Adipocyte (in vitro differentiated cells): ENCODE measurements at regions not wholly inside any gene's neighbourhood (a gene's known extent, or its start where the extent isn't known, plus 50 kb on each side); places are given as distances from the start of the nearest gene placed in this dataset.

ENCODE experiments used
- DNase-seq: peaks from one replicate; pipeline ENCODE4 v3.0.0-alpha.2; 2015; ENCODE audit warnings: low read depth
- H3K27me3 ChIP-seq: replicated peaks from 2 replicates; pipeline ENCODE4 v1.7.0; 2013; ENCODE audit warnings: mild to moderate bottlenecking, low read length, moderate library complexity; ENCODE audit not compliant: control insufficient read depth, insufficient read depth
- H3K36me3 ChIP-seq: 2 replicates; pipeline ENCODE4 v1.7.0; 2013; ENCODE audit warnings: low read length, mild to moderate bottlenecking, moderate library complexity; ENCODE audit not compliant: control insufficient read depth, insufficient read depth, severe bottlenecking
- H3K4me1 ChIP-seq: 2 replicates; pipeline ENCODE4 v1.7.0; 2013; ENCODE audit warnings: mild to moderate bottlenecking, low read length, moderate library complexity; ENCODE audit not compliant: control insufficient read depth, insufficient read depth
- H3K4me3 ChIP-seq: 2 replicates; pipeline ENCODE4 v1.7.0; 2013; ENCODE audit warnings: mild to moderate bottlenecking, low read length, moderate library complexity
- H3K9ac ChIP-seq: 2 replicates; pipeline ENCODE4 v1.7.0; 2013; ENCODE audit warnings: mild to moderate bottlenecking, low read length, moderate library complexity
- H3K9me3 ChIP-seq: 2 replicates; pipeline ENCODE4 v1.7.0; 2013; ENCODE audit warnings: mild to moderate bottlenecking, low read length, moderate library complexity; ENCODE audit not compliant: control insufficient read depth

- Histone ChIP-seq H3K27me3 (no peaks in the 10 kb centered on the region), H3K9ac (no peak overlapping the region), H3K36me3 (no peaks in the 10 kb centered on the region), H3K9me3 (no peaks in the 10 kb centered on the region), H3K4me1 (peaks cover 25% of the 10 kb centered on the region), H3K4me3 (no peak overlapping the region)
- DNase-seq: no peak
These were observed 105.9 kb upstream of the GJB6 start for GRCh38 chr13:20337884-20338551.

- peaks cover 31% of the 10 kb centered on the region for H3K4me1 ChIP-seq
- H3K4me3 ChIP-seq: no peak overlapping the region
- H3K9ac ChIP-seq: no peak overlapping the region
- no peaks in the 10 kb centered on the region for H3K9me3 ChIP-seq
- no peaks in the 10 kb centered on the region for H3K36me3 ChIP-seq
- no peak for DNase-seq
- H3K27me3 ChIP-seq: no peaks in the 10 kb centered on the region
These were observed 104.6 kb upstream of the GJB6 start for GRCh38 chr13:20336761-20337160.

- Histone ChIP-seq H3K27me3 (no peaks in the 10 kb centered on the region), H3K9ac (no peak overlapping the region)
- no peak for DNase-seq
These were observed 102.2 kb upstream of the GJB6 start for GRCh38 chr13:20334309-20334708.

GRCh38 chr13:20332361-20333096, 100.4 kb upstream of the GJB6 start:
- peak overlapping the region; percentile 62 for H3K9ac ChIP-seq
- H3K9me3 ChIP-seq: peaks cover 3% of the 10 kb centered on the region
- H3K4me1 ChIP-seq: peaks cover 19% of the 10 kb centered on the region
- H3K36me3 ChIP-seq: no peaks in the 10 kb centered on the region
- H3K27me3 ChIP-seq: no peaks in the 10 kb centered on the region
- peak overlapping the region; percentile 56 for H3K4me3 ChIP-seq
- peak; percentile 9 for DNase-seq

More at GRCh38 chr13:20334309-20334708, 102.2 kb upstream of the GJB6 start:
- Histone ChIP-seq H3K4me1 (peaks cover 19% of the 10 kb centered on the region), H3K36me3 (no peaks in the 10 kb centered on the region), H3K4me3 (no peak overlapping the region), H3K9me3 (no peaks in the 10 kb centered on the region)

- H3K9me3 ChIP-seq: peaks cover 3% of the 10 kb centered on the region
- H3K4me1 ChIP-seq: peaks cover 19% of the 10 kb centered on the region
- H3K27me3 ChIP-seq: no peaks in the 10 kb centered on the region
- DNase-seq: no peak
- no peaks in the 10 kb centered on the region for H3K36me3 ChIP-seq
- no peak overlapping the region for H3K4me3 ChIP-seq
- no peak overlapping the region for H3K9ac ChIP-seq
These were observed 99.8 kb upstream of the GJB6 start for GRCh38 chr13:20331949-20332348.

GRCh38 chr13:20331419-20331818, 99.3 kb upstream of the GJB6 start:
- Histone ChIP-seq H3K27me3 (no peaks in the 10 kb centered on the region), H3K4me3 (no peak overlapping the region), H3K9ac (no peak overlapping the region), H3K9me3 (peaks cover 3% of the 10 kb centered on the region), H3K4me1 (peaks cover 19% of the 10 kb centered on the region), H3K36me3 (no peaks in the 10 kb centered on the region)
- DNase-seq: no peak

GRCh38 chr13:20326809-20327208, 94.7 kb upstream of the GJB6 start:
- H3K4me1 ChIP-seq: peaks cover 1% of the 10 kb centered on the region
- peaks cover 8% of the 10 kb centered on the region for H3K27me3 ChIP-seq
- no peak for DNase-seq
- H3K9ac ChIP-seq: no peak overlapping the region
- no peak overlapping the region for H3K4me3 ChIP-seq
- H3K36me3 ChIP-seq: no peaks in the 10 kb centered on the region
- peaks cover 16% of the 10 kb centered on the region for H3K9me3 ChIP-seq

GRCh38 chr13:20326276-20326675, 94.2 kb upstream of the GJB6 start:
- Histone ChIP-seq H3K9me3 (peaks cover 16% of the 10 kb centered on the region), H3K27me3 (peaks cover 13% of the 10 kb centered on the region), H3K9ac (no peak overlapping the region), H3K4me3 (no peak overlapping the region), H3K4me1 (no peaks in the 10 kb centered on the region), H3K36me3 (no peaks in the 10 kb centered on the region)
- no peak for DNase-seq

- Histone ChIP-seq H3K36me3 (no peaks in the 10 kb centered on the region), H3K4me1 (no peaks in the 10 kb centered on the region), H3K4me3 (no peak overlapping the region), H3K9ac (no peak overlapping the region), H3K9me3 (peaks cover 12% of the 10 kb centered on the region), H3K27me3 (peaks cover 36% of the 10 kb centered on the region)
- DNase-seq: no peak
These were observed 88.8 kb upstream of the GJB6 start for GRCh38 chr13:20320885-20321284.

GRCh38 chr13:20313896-20314295, 81.8 kb upstream of the GJB6 start:
- Histone ChIP-seq H3K9ac (no peak overlapping the region), H3K4me3 (no peak overlapping the region), H3K27me3 (peaks cover 9% of the 10 kb centered on the region), H3K9me3 (peaks cover 6% of the 10 kb centered on the region), H3K36me3 (no peaks in the 10 kb centered on the region), H3K4me1 (no peaks in the 10 kb centered on the region)
- no peak for DNase-seq

- no peak overlapping the region for H3K9ac ChIP-seq
- H3K9me3 ChIP-seq: peaks cover 21% of the 10 kb centered on the region
- H3K4me3 ChIP-seq: no peak overlapping the region
- no peaks in the 10 kb centered on the region for H3K4me1 ChIP-seq
- H3K27me3 ChIP-seq: peaks cover 6% of the 10 kb centered on the region
- DNase-seq: no peak
- H3K36me3 ChIP-seq: no peaks in the 10 kb centered on the region
These were observed 80.2 kb upstream of the GJB6 start for GRCh38 chr13:20312292-20312691.
